K562 (cell line): ENCODE measurements at regions not wholly inside any gene's neighbourhood (a gene's known extent, or its start where the extent isn't known, plus 50 kb on each side); places are given as distances from the start of the nearest gene placed in this dataset.
A peak's percentile ranks its signal among the peaks of the same experiment; 100 is the strongest.

Experiments
- ATAC-seq: fragments of 200-7000 bp; cut with Tn5 transposase; 3 replicates; pipeline ENCODE4 v1.9.1; 2020; ENCODE audit warnings: moderate library complexity
- BruUV-seq: library from RNA; stranded (reverse); fragments of 400-500 nt; replicated peaks from 2 replicates; lab custom pipeline; 2021; lab: Mats Ljungman, UMichigan
- CTCF ChIA-PET: fragments of 300-600 bp; formaldehyde crosslinking; extraction: SDS; loops from one replicate; lab custom pipeline; 2021; ENCODE audit warnings: low intra/inter-chr PET ratio; lab: Yijun Ruan, JAX
- POLR2A ChIA-PET: fragments of 300-600, 350-650 bp; sonication (Branson Sonifier 250); formaldehyde crosslinking; extraction: SDS; loops from one replicate; lab custom pipeline; 2021; ENCODE audit warnings: antibody characterized with exemption, inconsistent platforms; lab: Yijun Ruan, JAX
- DNase-seq, 4 experiments: peaks; one replicate each; pipeline versions ENCODE4 v3.0.0 to v3.0.0-alpha.2; 2011 to 2018; ENCODE audit warnings: low spot score in 3 of 4, mixed read lengths in 3 of 4; ENCODE audit errors: extremely low read depth in 1 of 4
- FAIRE-seq: peaks from 2 replicates; lab custom pipeline; 2011; peaks lifted over from hg19 to GRCh38; lab: Jason Lieb, UNC
- H2AFZ ChIP-seq: 2 replicates; pipeline ENCODE4 v1.6.0; 2011; ENCODE audit warnings: low read depth, low read length, control low read depth, inconsistent platforms
- H3K27ac ChIP-seq: fragments of 200-600 bp; 3 replicates; pipeline ENCODE4 v1.8.0; 2011; ENCODE audit warnings: low read depth, mild to moderate bottlenecking, control low read depth, inconsistent platforms, low read length, moderate library complexity, mixed read lengths; ENCODE audit errors: extremely low read depth
- H3K27me3 ChIP-seq, 2 experiments: fragments of 300-600 bp in 1 of 2; 2 replicates in 1 of 2; 3 replicates in 1 of 2; pipeline versions ENCODE4 v1.6.0 to v1.8.0; 2011; ENCODE audit warnings: inconsistent platforms in 2 of 2, low read length in 2 of 2, mild to moderate bottlenecking in 1 of 2, mixed read lengths in 1 of 2, moderate library complexity in 1 of 2; ENCODE audit not compliant: control insufficient read depth in 2 of 2, insufficient read depth in 2 of 2
- H3K36me3 ChIP-seq: fragments of 300-600 bp; 3 replicates; pipeline ENCODE4 v1.8.0; 2011; ENCODE audit warnings: mild to moderate bottlenecking, low read length, inconsistent platforms; ENCODE audit not compliant: control insufficient read depth, insufficient read depth
- H3K4me1 ChIP-seq, 2 experiments: fragments of 200-600 bp in 1 of 2; replicated peaks in 1 of 2; 2 replicates in 1 of 2; 3 replicates in 1 of 2; pipeline versions ENCODE4 v1.5.1 to v1.8.0; 2011; ENCODE audit warnings: inconsistent platforms in 2 of 2, low read length in 2 of 2, mild to moderate bottlenecking in 1 of 2, mixed read lengths in 1 of 2, moderate library complexity in 1 of 2; ENCODE audit not compliant: control insufficient read depth in 2 of 2, insufficient read depth in 2 of 2
- H3K4me2 ChIP-seq: 2 replicates; pipeline ENCODE4 v1.6.1; 2011; ENCODE audit warnings: low read length, control low read depth, inconsistent platforms, mixed read lengths; ENCODE audit not compliant: insufficient read depth
- H3K4me3 ChIP-seq: fragments of 200-600 bp; sonication (generic), shearing (Covaris generic); 2 replicates; pipeline ENCODE4 v1.5.1; 2016; ENCODE audit warnings: control low read depth, inconsistent platforms
- H3K79me2 ChIP-seq: fragments of 200-600 bp; 3 replicates; pipeline ENCODE4 v1.8.0; 2011; ENCODE audit warnings: low read length, inconsistent platforms; ENCODE audit not compliant: control insufficient read depth, insufficient read depth
- H3K9ac ChIP-seq, 2 experiments: 2 replicates each; pipeline versions ENCODE4 v1.6.0 to v1.6.1; 2011; ENCODE audit warnings: low read depth in 2 of 2, low read length in 2 of 2, control low read depth in 1 of 2, inconsistent platforms in 1 of 2, mild to moderate bottlenecking in 1 of 2, mixed read lengths in 1 of 2; ENCODE audit not compliant: insufficient read depth in 1 of 2
- H3K9me1 ChIP-seq: one replicate; pipeline ENCODE4 v1.6.0; 2011; ENCODE audit warnings: inconsistent platforms, mild to moderate bottlenecking, low read length, moderate library complexity; ENCODE audit not compliant: control insufficient read depth, insufficient read depth
- H3K9me3 ChIP-seq: replicated peaks from 2 replicates; pipeline ENCODE4 v1.5.1; 2011; ENCODE audit warnings: low read depth, low read length, inconsistent platforms; ENCODE audit not compliant: control insufficient read depth, insufficient read depth
- H4K20me1 ChIP-seq: replicated peaks from 2 replicates; pipeline ENCODE4 v1.6.1; 2011; ENCODE audit warnings: low read length, inconsistent platforms, mixed read lengths; ENCODE audit not compliant: control insufficient read depth, insufficient read depth
- CHD1 ChIP-seq: fragments of 200-600 bp; sonication (generic); IDR thresholded peaks from one replicate; pipeline ENCODE4 v1.6.1; 2012; ENCODE audit warnings: mild to moderate bottlenecking, moderate library complexity, low read length, inconsistent platforms
- DLX4 ChIP-seq: fragments of 250-450 bp; sonication (Bioruptor Pico); IDR thresholded peaks from 2 replicates; pipeline ENCODE4 v1.6.1; 2021; ENCODE audit warnings: mild to moderate bottlenecking
- ETV5 ChIP-seq: sonication (generic); formaldehyde crosslinking; IDR thresholded peaks from 2 replicates; pipeline ENCODE4 v1.4.0; 2020; ENCODE audit warnings: low read depth, mild to moderate bottlenecking, missing genetic modification reagents
- FOXA1 ChIP-seq: fragments of 450-650 bp; IDR thresholded peaks from 2 replicates; pipeline ENCODE4 v1.6.1; 2016; ENCODE audit warnings: mild to moderate bottlenecking, borderline replicate concordance
- RNF219 ChIP-seq: fragments of 250-450 bp; sonication (Bioruptor Pico); IDR thresholded peaks from 2 replicates; pipeline ENCODE4 v1.5.0; 2022; ENCODE audit warnings: mild to moderate bottlenecking
- ZBTB33 ChIP-seq: sonication (generic); formaldehyde crosslinking; IDR thresholded peaks from 2 replicates; pipeline ENCODE4 v1.8.1; 2023; ENCODE audit warnings: mild to moderate bottlenecking, missing genetic modification reagents
- ZFP1 ChIP-seq: fragments of 450-650 bp; formaldehyde crosslinking; IDR thresholded peaks from 2 replicates; pipeline ENCODE4 v1.4.0; 2020; ENCODE audit warnings: mild to moderate bottlenecking, mixed read lengths
- ZNF766 ChIP-seq: fragments of 200-800 bp; sonication (Bioruptor generic); conservative IDR thresholded peaks from 2 replicates; pipeline ENCODE4 v1.6.1; 2016; ENCODE audit warnings: missing genetic modification characterization, missing compliant biosample characterization
- ZNF77 ChIP-seq: fragments of 250-450 bp; sonication (Bioruptor Pico); IDR thresholded peaks from 2 replicates; pipeline ENCODE4 v1.5.0; 2020
- WGBS: fragments of 100-300 bp; shearing (Covaris generic); methylation state at CpG from one replicate; pipeline ENCODE4 v1.1.6; 2016; ENCODE audit warnings: low coverage, mixed read lengths; ENCODE audit not compliant: insufficient coverage; ENCODE audit errors: missing lambda C conversion rate; 5-methylcytosine and 5-hydroxymethylcytosine counted together
- in situ Hi-C: fragments of 300-500 bp; cut with MboI; formaldehyde crosslinking; loops from 4 replicates; pipeline ENCODE4 v1.15.0; 2018; ENCODE audit warnings: inconsistent platforms, mixed read lengths
- intact Hi-C: fragments of 100-400 bp; cut with micrococcal nuclease; formaldehyde crosslinking; loops from 2 replicates; pipeline ENCODE4 v1.14.2; 2022

GRCh38 chr15:92843326-92843725, 56.8 kb upstream of the CHD2 start:
- CTCF ChIA-PET, result no interaction called here
- no TSS peak for BruUV-seq
- Histone ChIP-seq H3K79me2 (no peaks in the 10 kb centered on the region), H3K4me2 (no peak overlapping the region), H3K9ac (no peak overlapping the region), H3K4me3 (no peak overlapping the region), H2AFZ (no peak overlapping the region), H3K27ac (no peak overlapping the region), H3K9me3 (no peaks in the 10 kb centered on the region), H4K20me1 (no peaks in the 10 kb centered on the region), H3K36me3 (no peaks in the 10 kb centered on the region), H3K9me1 (no peaks in the 10 kb centered on the region), H3K4me1 (peaks cover 0 to 10% of the 10 kb centered on the region in 2 experiments; a peak in 3 of 5 replicates), H3K27me3 (no peaks in the 10 kb centered on the region)
- in situ Hi-C loops (no loop called here), intact Hi-C loops (no loop called here)
- FAIRE-seq, result no peak
- TF ChIP-seq ZBTB33 (CRISPR knock-in tag) (peak; percentile 48; the same call in 1 of the 2 replicates), DLX4 (CRISPR knock-in tag) (no peak)
- ATAC-seq, result no peak
- POLR2A ChIA-PET, result no interaction called here
- WGBS, result 80% methylated on average over 8 of the region's 8 CpGs
- DNase-seq, result no peak

- no peaks in the 10 kb centered on the region for H3K79me2 ChIP-seq
- in situ Hi-C loops, result no loop called here
- H3K27me3 ChIP-seq, result no peaks in the 10 kb centered on the region
- no peak overlapping the region for H2AFZ ChIP-seq
- no peak overlapping the region for H3K27ac ChIP-seq
- H3K9ac ChIP-seq, result no peak overlapping the region
- FAIRE-seq (no peak), ATAC-seq (no peak), DNase-seq (no peak)
- CTCF ChIA-PET, result no interaction called here
- no peaks in the 10 kb centered on the region for H3K36me3 ChIP-seq
- H3K9me3 ChIP-seq, result no peaks in the 10 kb centered on the region
- BruUV-seq, result no TSS peak
- 90% methylated on average over 4 of the region's 7 CpGs for WGBS
- POLR2A ChIA-PET, result no interaction called here
- no peak overlapping the region for H3K4me2 ChIP-seq
- H3K9me1 ChIP-seq, result no peaks in the 10 kb centered on the region
- H3K4me1 ChIP-seq, result peaks cover 0 to 14% of the 10 kb centered on the region in 2 experiments; a peak in 3 of 5 replicates
- H4K20me1 ChIP-seq, result no peaks in the 10 kb centered on the region
- intact Hi-C loops, result no loop called here
- no peak overlapping the region for H3K4me3 ChIP-seq
- TF ChIP-seq CHD1 (no peak), ZFP1 (CRISPR knock-in tag) (no peak), FOXA1 (no peak), ZNF77 (CRISPR knock-in tag) (no peak), ETV5 (CRISPR knock-in tag) (no peak), ZNF766 (no peak), RNF219 (CRISPR knock-in tag) (no peak)
Measured at GRCh38 chr15:92843814-92844213, 56.3 kb upstream of the CHD2 start.
